ENCODE measurements at regions not wholly inside any gene's neighbourhood (a gene's known extent, or its start where the extent isn't known, plus 50 kb on each side); places are given as distances from the start of the nearest gene placed in this dataset.

- Histone ChIP-seq H3K9me3 (ENCODE audit: control insufficient read depth, low read length) (no peaks in the 10 kb centered on the region), H3K27me3 (ENCODE audit: control insufficient read depth, insufficient read depth) (no peaks in the 10 kb centered on the region), H3K27ac (ENCODE audit: low read length) (no peak overlapping the region), H3K4me1 (ENCODE audit: control insufficient read depth, insufficient read depth, low read length) (no peaks in the 10 kb centered on the region), H3K4me3 (ENCODE audit: low read length) (no peak overlapping the region)
- 90% methylated on average over 14 of the region's 14 CpGs for WGBS
- DNase-seq (no peak), ATAC-seq (no peak)
- intact Hi-C loops (cut with DNase I): loop anchor here in 1 of 4 donors (10.0 kb wide), 1 partner anchor 473 kb away; no protein-coding TSS in a partner anchor
These were observed 139.7 kb upstream of the CIBAR2 start for GRCh38 chr16:85252014-85252413.

- no peaks in the 10 kb centered on the region for H3K4me1 ChIP-seq (ENCODE audit: control insufficient read depth, insufficient read depth, low read length)
- no peak overlapping the region for H3K27ac ChIP-seq (ENCODE audit: low read length)
- ATAC-seq (no peak), DNase-seq (no peak)
- WGBS: 78% methylated on average over 9 of the region's 9 CpGs
- intact Hi-C loops (cut with DNase I): loop anchor here in 1 of 4 donors (10.0 kb wide), 1 partner anchor 472 kb away; no protein-coding TSS in a partner anchor
- H3K4me3 ChIP-seq (ENCODE audit: low read length): no peak overlapping the region
- H3K27me3 ChIP-seq (ENCODE audit: control insufficient read depth, insufficient read depth): no peaks in the 10 kb centered on the region
- H3K9me3 ChIP-seq (ENCODE audit: control insufficient read depth, low read length): no peaks in the 10 kb centered on the region
These were observed 140.2 kb upstream of the CIBAR2 start for GRCh38 chr16:85252461-85252860.

GRCh38 chr16:85253084-85253941 lies 141.0 kb upstream of the CIBAR2 start:
- Histone ChIP-seq H3K9me3 (ENCODE audit: control insufficient read depth, low read length) (no peaks in the 10 kb centered on the region), H3K4me3 (ENCODE audit: low read length) (no peak overlapping the region), H3K27ac (ENCODE audit: low read length) (no peak overlapping the region), H3K27me3 (ENCODE audit: control insufficient read depth, insufficient read depth) (no peaks in the 10 kb centered on the region), H3K4me1 (ENCODE audit: control insufficient read depth, insufficient read depth, low read length) (no peaks in the 10 kb centered on the region)
- 62% methylated on average over 21 of the region's 22 CpGs for WGBS
- intact Hi-C loops (cut with DNase I): loop anchor here in 1 of 4 donors (10.0 kb wide), 1 partner anchor 471 kb away; no protein-coding TSS in a partner anchor
- ATAC-seq (peak; percentile 64 to 72), DNase-seq (peak; percentile 53 to 86 (median 80))

GRCh38 chr16:85254051-85254450 lies 141.8 kb upstream of the CIBAR2 start:
- 94% methylated on average over 9 of the region's 9 CpGs for WGBS
- H3K9me3 ChIP-seq (ENCODE audit: control insufficient read depth, low read length): no peaks in the 10 kb centered on the region
- ATAC-seq (no peak), DNase-seq (no peak)
- no peak overlapping the region for H3K27ac ChIP-seq (ENCODE audit: low read length)
- intact Hi-C loops (cut with DNase I): loop anchor here in 1 of 4 donors (10.0 kb wide), 1 partner anchor 471 kb away; no protein-coding TSS in a partner anchor
- no peak overlapping the region for H3K4me3 ChIP-seq (ENCODE audit: low read length)
- H3K27me3 ChIP-seq (ENCODE audit: control insufficient read depth, insufficient read depth): no peaks in the 10 kb centered on the region
- H3K4me1 ChIP-seq (ENCODE audit: control insufficient read depth, insufficient read depth, low read length): no peaks in the 10 kb centered on the region

GRCh38 chr16:85254921-85255320 lies 142.6 kb upstream of the CIBAR2 start:
- no peak overlapping the region for H3K27ac ChIP-seq (ENCODE audit: low read length)
- no peak for ATAC-seq
- H3K27me3 ChIP-seq (ENCODE audit: control insufficient read depth, insufficient read depth): no peaks in the 10 kb centered on the region
- intact Hi-C loops (cut with DNase I): loop anchor here in 1 of 4 donors (10.0 kb wide), 1 partner anchor 470 kb away; no protein-coding TSS in a partner anchor
- no peak for DNase-seq
- no peak overlapping the region for H3K4me3 ChIP-seq (ENCODE audit: low read length)
- no peaks in the 10 kb centered on the region for H3K4me1 ChIP-seq (ENCODE audit: control insufficient read depth, insufficient read depth, low read length)
- 82% methylated on average over 24 of the region's 24 CpGs for WGBS
- H3K9me3 ChIP-seq (ENCODE audit: control insufficient read depth, low read length): no peaks in the 10 kb centered on the region

- H3K9me3 ChIP-seq (ENCODE audit: control insufficient read depth, low read length): no peaks in the 10 kb centered on the region
- H3K27ac ChIP-seq (ENCODE audit: low read length): no peak overlapping the region
- DNase-seq: no peak
- intact Hi-C loops (cut with DNase I): loop anchor here in 1 of 4 donors (10.0 kb wide), 1 partner anchor 469 kb away; no protein-coding TSS in a partner anchor
- no peak for ATAC-seq
- H3K27me3 ChIP-seq (ENCODE audit: control insufficient read depth, insufficient read depth): no peaks in the 10 kb centered on the region
- no peaks in the 10 kb centered on the region for H3K4me1 ChIP-seq (ENCODE audit: control insufficient read depth, insufficient read depth, low read length)
- no peak overlapping the region for H3K4me3 ChIP-seq (ENCODE audit: low read length)
- 98% methylated on average over 10 of the region's 10 CpGs for WGBS
These were observed 143.5 kb upstream of the CIBAR2 start for GRCh38 chr16:85255777-85256176.

GRCh38 chr16:85256190-85256739 lies 144.0 kb upstream of the CIBAR2 start:
- WGBS: 82% methylated on average over 18 of the region's 18 CpGs
- Histone ChIP-seq H3K27ac (ENCODE audit: low read length) (no peak overlapping the region), H3K4me3 (ENCODE audit: low read length) (no peak overlapping the region), H3K4me1 (ENCODE audit: control insufficient read depth, insufficient read depth, low read length) (no peaks in the 10 kb centered on the region), H3K9me3 (ENCODE audit: control insufficient read depth, low read length) (no peaks in the 10 kb centered on the region), H3K27me3 (ENCODE audit: control insufficient read depth, insufficient read depth) (no peaks in the 10 kb centered on the region)
- ATAC-seq (no peak), DNase-seq (no peak)
- intact Hi-C loops (cut with DNase I): loop anchor here in 1 of 4 donors (10.0 kb wide), 1 partner anchor 469 kb away; no protein-coding TSS in a partner anchor

- intact Hi-C loops (cut with DNase I): loop anchor here in 1 of 4 donors (10.0 kb wide), 1 partner anchor 467 kb away; no protein-coding TSS in a partner anchor
- ATAC-seq: no peak
These were observed 145.2 kb upstream of the CIBAR2 start for GRCh38 chr16:85257483-85257882.

GRCh38 chr16:85258166-85258565 lies 145.9 kb upstream of the CIBAR2 start:
- ATAC-seq (no peak), DNase-seq (no peak)
- Histone ChIP-seq H3K9me3 (ENCODE audit: control insufficient read depth, low read length) (no peaks in the 10 kb centered on the region), H3K4me3 (ENCODE audit: low read length) (no peak overlapping the region), H3K4me1 (ENCODE audit: control insufficient read depth, insufficient read depth, low read length) (no peaks in the 10 kb centered on the region), H3K27me3 (ENCODE audit: control insufficient read depth, insufficient read depth) (no peaks in the 10 kb centered on the region), H3K27ac (ENCODE audit: low read length) (no peak overlapping the region)
- intact Hi-C loops (cut with DNase I): loop anchor here in 1 of 4 donors (10.0 kb wide), 1 partner anchor 467 kb away; no protein-coding TSS in a partner anchor
- 79% methylated on average over 12 of the region's 12 CpGs for WGBS

More at GRCh38 chr16:85257483-85257882, 145.2 kb upstream of the CIBAR2 start:
- DNase-seq: no peak
- 96% methylated on average over 8 of the region's 8 CpGs for WGBS
- H3K4me3 ChIP-seq (ENCODE audit: low read length): no peak overlapping the region
- no peak overlapping the region for H3K27ac ChIP-seq (ENCODE audit: low read length)
- no peaks in the 10 kb centered on the region for H3K9me3 ChIP-seq (ENCODE audit: control insufficient read depth, low read length)
- no peaks in the 10 kb centered on the region for H3K4me1 ChIP-seq (ENCODE audit: control insufficient read depth, insufficient read depth, low read length)
- no peaks in the 10 kb centered on the region for H3K27me3 ChIP-seq (ENCODE audit: control insufficient read depth, insufficient read depth)

- intact Hi-C loops (cut with DNase I): loop anchor here in 1 of 4 donors (10.0 kb wide), 1 partner anchor 466 kb away; no protein-coding TSS in a partner anchor
- Histone ChIP-seq H3K4me3 (ENCODE audit: low read length) (no peak overlapping the region), H3K27me3 (ENCODE audit: control insufficient read depth, insufficient read depth) (no peaks in the 10 kb centered on the region), H3K9me3 (ENCODE audit: control insufficient read depth, low read length) (no peaks in the 10 kb centered on the region), H3K4me1 (ENCODE audit: control insufficient read depth, insufficient read depth, low read length) (no peaks in the 10 kb centered on the region), H3K27ac (ENCODE audit: low read length) (no peak overlapping the region)
- 71% methylated on average over 18 of the region's 18 CpGs for WGBS
- ATAC-seq: no peak
- DNase-seq: no peak
These were observed 146.4 kb upstream of the CIBAR2 start for GRCh38 chr16:85258629-85259028.
